ENCODE measurements at regions not wholly inside any gene's neighbourhood (a gene's known extent, or its start where the extent isn't known, plus 50 kb on each side); places are given as distances from the start of the nearest gene placed in this dataset.

GRCh38 chr5:88954511-88954910 lies 71.5 kb upstream of the MEF2C start:
- TF ChIP-seq CTCF (IDR thresholded peaks at IDR 0.05) (no peak), POLR2A (IDR thresholded peaks at IDR 0.05) (no peak)
